GM13976 (cell line): ENCODE measurements at regions not wholly inside any gene's neighbourhood (a gene's known extent, or its start where the extent isn't known, plus 50 kb on each side); places are given as distances from the start of the nearest gene placed in this dataset.

Experiments
- DNase-seq: peaks from one replicate; pipeline ENCODE4 v3.0.0; 2012; ENCODE audit warnings: low spot score
- CTCF ChIP-seq: IDR thresholded peaks from 2 replicates; pipeline ENCODE4 v1.5.1; 2012; ENCODE audit warnings: borderline replicate concordance, mild to moderate bottlenecking; ENCODE audit not compliant: insufficient read depth; ENCODE audit errors: extremely low read depth, missing control alignments, control extremely low read depth
- in situ Hi-C: fragments of 300-500 bp; cut with MboI; formaldehyde crosslinking; loops from one replicate; pipeline ENCODE4 v1.12.0; 2022; ENCODE audit warnings: low sequenced_read_pairs, mixed read lengths, inconsistent platforms; ENCODE audit not compliant: unreplicated experiment

GRCh38 chr3:88225326-88226008 is 75.7 kb downstream of the C3orf38 start:
- DNase-seq: no peak
- no peak for TF ChIP-seq CTCF
- in situ Hi-C loops: no loop called here

- TF ChIP-seq CTCF: no peak
- in situ Hi-C loops: no loop called here
- DNase-seq: no peak
These were observed 77.2 kb downstream of the C3orf38 start for GRCh38 chr3:88226910-88227309.

- no peak for TF ChIP-seq CTCF
- no peak for DNase-seq
- in situ Hi-C loops: no loop called here
These were observed 80.9 kb downstream of the C3orf38 start for GRCh38 chr3:88230638-88231037.

- DNase-seq: no peak
- in situ Hi-C loops: no loop called here
- no peak for TF ChIP-seq CTCF
These were observed 81.4 kb downstream of the C3orf38 start for GRCh38 chr3:88231207-88231606.

- in situ Hi-C loops: no loop called here
- DNase-seq: no peak
- TF ChIP-seq CTCF: no peak
These were observed 81.9 kb downstream of the C3orf38 start for GRCh38 chr3:88231632-88232031.

GRCh38 chr3:88235102-88235501 is 85.3 kb downstream of the C3orf38 start:
- DNase-seq: no peak
- in situ Hi-C loops: no loop called here
- no peak for TF ChIP-seq CTCF
